Upper lobe of left lung (tissue), 6 donors: ENCODE measurements at regions not wholly inside any gene's neighbourhood (a gene's known extent, or its start where the extent isn't known, plus 50 kb on each side); places are given as distances from the start of the nearest gene placed in this dataset.

Source experiments
- ATAC-seq, 2 donors: fragments of 200-7000 bp; cut with Tn5 transposase; one replicate each; pipeline ENCODE4 v1.9.1; 2022; ENCODE audit warnings: mild to moderate bottlenecking in 2 of 2, moderate library complexity in 2 of 2; ENCODE audit not compliant: low FRiP score in 2 of 2
- DNase-seq, 2 donors: peaks; one replicate each; pipeline ENCODE4 v3.0.0-alpha.2; 2019 to 2020
- H3K27ac ChIP-seq, 4 donors: fragments of 200-600 bp; sonication (generic); one replicate each; pipeline ENCODE4 v1.5.1; 2016 to 2019
- H3K27me3 ChIP-seq, 4 donors: fragments of 200-600 bp; sonication (generic); one replicate each; pipeline ENCODE4 v1.5.1; 2017 to 2019
- H3K36me3 ChIP-seq, 4 donors: fragments of 200-600 bp; sonication (generic); one replicate each; pipeline ENCODE4 v1.5.1; 2016 to 2019
- H3K4me1 ChIP-seq, 4 donors: fragments of 200-600 bp; sonication (generic); one replicate each; pipeline ENCODE4 v1.5.1; 2018 to 2019
- H3K4me3 ChIP-seq, 4 donors: fragments of 200-600 bp; sonication (generic); one replicate each; pipeline ENCODE4 v1.5.1; 2017 to 2019; ENCODE audit warnings: mild to moderate bottlenecking in 2 of 4, moderate library complexity in 1 of 4
- H3K9me3 ChIP-seq, 4 donors: fragments of 200-600 bp; sonication (generic); one replicate each; pipeline ENCODE4 v1.5.1; 2018 to 2019
- EP300 ChIP-seq, 4 donors: sonication (generic); formaldehyde crosslinking; IDR thresholded peaks; one replicate each; pipeline ENCODE4 v1.5.1; 2017; ENCODE audit warnings: antibody characterized with exemption in 4 of 4, control low read depth in 2 of 4
- POLR2A ChIP-seq, 4 donors: fragments of 450-650 bp; IDR thresholded peaks; one replicate each; pipeline ENCODE4 v1.5.1; 2016 to 2017; ENCODE audit warnings: antibody characterized with exemption in 4 of 4, mild to moderate bottlenecking in 2 of 4
- POLR2AphosphoS5 ChIP-seq, 2 donors: sonication (generic); formaldehyde crosslinking; IDR thresholded peaks; one replicate each; pipeline ENCODE4 v1.5.1; 2017; ENCODE audit warnings: antibody characterized with exemption in 2 of 2
- WGBS, 2 donors: methylation state at CpG; one replicate each; pipeline ENCODE4 v1.1.5; 2017 to 2018; 5-methylcytosine and 5-hydroxymethylcytosine counted together
- TF ChIP-seq, protein P1 (sequence below), 6 experiments: fragments of 450-650 bp in 4 of 6; fragments of 200-600 bp in 2 of 6; sonication (generic) in 2 of 6; IDR thresholded peaks; one replicate each; pipeline ENCODE4 v1.5.1; 2016 to 2019; ENCODE audit warnings: antibody characterized with exemption in 6 of 6
- donor health status: DM: no; HTN: no; CAD: no; lungs with moderate emphysema.
- donor health status: DM: no; HTN: yes; CAD: no; lungs with severe emphysema.

DNA sequence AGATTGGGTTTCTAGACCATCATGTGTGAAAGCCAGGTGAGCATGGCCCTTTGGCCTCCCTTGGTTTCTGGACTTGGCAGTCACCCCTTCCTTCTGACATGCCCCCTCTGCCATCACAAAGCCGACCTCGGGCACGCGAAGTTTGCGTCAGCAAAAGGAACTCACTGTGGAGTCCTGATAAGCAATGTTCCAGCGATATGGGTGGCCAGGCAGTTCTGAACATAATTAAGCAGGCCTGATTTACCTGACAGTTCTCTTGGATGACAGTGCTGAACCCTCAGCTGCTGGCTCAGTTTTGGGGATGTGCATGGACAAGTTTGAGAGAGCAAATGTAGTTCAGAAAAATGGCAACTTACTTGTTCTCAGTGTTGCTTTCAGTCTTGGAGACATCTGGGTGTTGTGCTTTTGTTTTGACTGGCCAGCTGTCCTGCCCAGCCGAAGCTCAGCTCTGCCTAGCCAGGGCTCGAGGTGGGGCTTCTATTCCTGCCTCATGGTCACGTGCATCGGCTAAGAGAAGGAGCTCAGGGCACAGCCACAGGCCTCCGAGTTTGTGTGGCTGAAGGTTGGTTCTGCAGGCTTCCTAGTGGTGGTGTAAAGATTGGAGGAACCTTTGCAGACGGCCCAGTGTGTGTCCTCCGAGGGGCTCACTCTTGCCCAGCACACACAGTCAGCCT, 78.3 kb downstream of the CLDN34 start:
- no peak for ATAC-seq
- Histone ChIP-seq H3K9me3 (no peaks in the 10 kb centered on the region), H3K27me3 (no peaks in the 10 kb centered on the region), H3K4me3 (no peak overlapping the region), H3K27ac (peak overlapping the region in 3 of 4 donors; percentile 15 to 77 (median 71)), H3K36me3 (no peaks in the 10 kb centered on the region), H3K4me1 (peaks cover 19 to 31% (median 24%) of the 10 kb centered on the region in 4 donors)
- WGBS, 2 donors: 69% methylated on average over 13 of the region's 13 CpGs; no CpG with 5 or more reads in 1 of the 2 donors
- DNase-seq: no peak
- TF ChIP-seq POLR2A (IDR thresholded peaks at IDR 0.05): no peak
- TF ChIP-seq EP300 (IDR thresholded peaks at IDR 0.05): peak in 2 of 4 donors; percentile 11 to 33

DNA sequence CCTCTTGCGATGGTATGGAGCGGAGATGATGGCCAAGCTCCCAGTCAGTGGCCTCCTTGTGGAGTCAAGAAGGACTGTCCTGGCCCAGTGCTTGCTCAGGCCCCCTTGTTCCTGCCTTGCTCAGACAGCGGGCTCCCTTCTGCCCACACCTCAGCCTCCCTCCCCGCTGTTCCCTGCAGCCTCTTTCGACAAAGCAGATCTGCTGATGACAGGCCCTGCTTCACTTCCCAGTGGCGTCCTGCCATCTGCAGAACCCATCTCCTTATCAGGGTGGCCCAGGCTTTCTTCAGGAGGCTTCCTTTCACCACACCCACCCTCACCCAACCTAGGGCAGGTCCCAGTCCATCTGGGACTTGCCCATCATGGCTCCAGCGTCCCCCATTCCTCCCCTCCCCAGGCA, 80.0 kb downstream of the CLDN34 start:
- Histone ChIP-seq H3K27ac (peak overlapping the region; percentile 49 to 77 (median 60)), H3K4me3 (no peak overlapping the region), H3K36me3 (no peaks in the 10 kb centered on the region), H3K27me3 (no peaks in the 10 kb centered on the region), H3K9me3 (no peaks in the 10 kb centered on the region), H3K4me1 (peaks cover 20 to 48% (median 27%) of the 10 kb centered on the region in 4 donors)
- WGBS, 2 donors: 69% methylated on average over 7 of the region's 7 CpGs; no CpG with 5 or more reads in 1 of the 2 donors
- DNase-seq: no peak
- peak in 1 of 2 donors; percentile 60 for TF ChIP-seq POLR2AphosphoS5 (IDR thresholded peaks at IDR 0.05)
- TF ChIP-seq POLR2A (IDR thresholded peaks at IDR 0.05): no peak
- TF ChIP-seq EP300 (IDR thresholded peaks at IDR 0.05): peak in 1 of 4 donors; percentile 56
- TF ChIP-seq, protein P1, sequence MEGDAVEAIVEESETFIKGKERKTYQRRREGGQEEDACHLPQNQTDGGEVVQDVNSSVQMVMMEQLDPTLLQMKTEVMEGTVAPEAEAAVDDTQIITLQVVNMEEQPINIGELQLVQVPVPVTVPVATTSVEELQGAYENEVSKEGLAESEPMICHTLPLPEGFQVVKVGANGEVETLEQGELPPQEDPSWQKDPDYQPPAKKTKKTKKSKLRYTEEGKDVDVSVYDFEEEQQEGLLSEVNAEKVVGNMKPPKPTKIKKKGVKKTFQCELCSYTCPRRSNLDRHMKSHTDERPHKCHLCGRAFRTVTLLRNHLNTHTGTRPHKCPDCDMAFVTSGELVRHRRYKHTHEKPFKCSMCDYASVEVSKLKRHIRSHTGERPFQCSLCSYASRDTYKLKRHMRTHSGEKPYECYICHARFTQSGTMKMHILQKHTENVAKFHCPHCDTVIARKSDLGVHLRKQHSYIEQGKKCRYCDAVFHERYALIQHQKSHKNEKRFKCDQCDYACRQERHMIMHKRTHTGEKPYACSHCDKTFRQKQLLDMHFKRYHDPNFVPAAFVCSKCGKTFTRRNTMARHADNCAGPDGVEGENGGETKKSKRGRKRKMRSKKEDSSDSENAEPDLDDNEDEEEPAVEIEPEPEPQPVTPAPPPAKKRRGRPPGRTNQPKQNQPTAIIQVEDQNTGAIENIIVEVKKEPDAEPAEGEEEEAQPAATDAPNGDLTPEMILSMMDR (IDR thresholded peaks at IDR 0.05): peak in 1 of 6 experiments; percentile 25
- no peak for ATAC-seq

DNA sequence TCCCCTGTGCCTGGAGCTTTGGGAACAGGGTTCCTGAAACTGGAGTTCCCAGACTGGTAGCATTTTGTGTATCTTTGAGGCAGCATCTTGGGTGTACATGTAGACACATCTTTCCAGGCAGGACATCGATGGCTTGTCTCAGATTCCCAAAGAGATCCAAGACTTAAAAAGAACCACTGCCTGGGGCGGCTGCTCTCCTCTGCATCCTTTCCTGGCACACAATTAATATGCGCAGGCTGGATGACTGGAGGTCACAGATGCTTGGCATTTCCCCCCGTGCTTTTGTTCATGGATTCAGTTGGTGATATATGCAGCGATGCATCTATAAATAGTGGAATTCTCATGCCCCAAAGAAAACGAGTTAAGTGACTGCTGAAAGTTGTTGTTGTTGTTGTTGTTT, 80.5 kb downstream of the CLDN34 start:
- TF ChIP-seq POLR2AphosphoS5 (IDR thresholded peaks at IDR 0.05) (no peak), EP300 (IDR thresholded peaks at IDR 0.05) (no peak), POLR2A (IDR thresholded peaks at IDR 0.05) (no peak)
- TF ChIP-seq, protein P1 (IDR thresholded peaks at IDR 0.05): no peak
- Histone ChIP-seq H3K27ac (peak overlapping the region; percentile 49 to 77 (median 62)), H3K4me1 (peaks cover 23 to 51% (median 30%) of the 10 kb centered on the region in 4 donors), H3K4me3 (no peak overlapping the region), H3K9me3 (no peaks in the 10 kb centered on the region), H3K27me3 (no peaks in the 10 kb centered on the region), H3K36me3 (no peaks in the 10 kb centered on the region)
- ATAC-seq: no peak
- 62 to 71% methylated on average over 4 to 6 of the region's 6 CpGs for WGBS, 2 donors
- no peak for DNase-seq

DNA sequence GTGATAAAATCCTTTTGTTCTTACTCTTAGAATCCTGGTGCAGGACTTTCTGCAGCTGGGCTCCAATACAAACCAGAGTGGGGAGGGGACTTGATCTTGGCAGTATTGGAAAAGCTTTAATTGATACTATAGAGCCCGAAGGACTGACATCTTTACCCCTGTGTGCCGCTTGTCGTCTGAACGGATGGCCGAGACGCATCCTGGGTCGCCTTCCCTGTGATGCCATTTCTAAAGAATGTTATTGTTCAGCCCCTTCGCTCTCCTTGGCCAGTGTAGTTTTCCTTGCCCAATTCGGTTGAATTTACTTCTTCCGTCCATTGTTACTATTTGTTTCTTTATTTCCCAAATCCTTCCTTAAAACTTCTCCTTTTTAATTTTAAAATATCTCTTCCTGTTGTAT, 80.9 kb downstream of the CLDN34 start:
- peak overlapping the region; percentile 49 to 77 (median 62) for H3K27ac ChIP-seq
- WGBS, 2 donors: 35 to 49% methylated on average over 10 of the region's 10 CpGs

DNA sequence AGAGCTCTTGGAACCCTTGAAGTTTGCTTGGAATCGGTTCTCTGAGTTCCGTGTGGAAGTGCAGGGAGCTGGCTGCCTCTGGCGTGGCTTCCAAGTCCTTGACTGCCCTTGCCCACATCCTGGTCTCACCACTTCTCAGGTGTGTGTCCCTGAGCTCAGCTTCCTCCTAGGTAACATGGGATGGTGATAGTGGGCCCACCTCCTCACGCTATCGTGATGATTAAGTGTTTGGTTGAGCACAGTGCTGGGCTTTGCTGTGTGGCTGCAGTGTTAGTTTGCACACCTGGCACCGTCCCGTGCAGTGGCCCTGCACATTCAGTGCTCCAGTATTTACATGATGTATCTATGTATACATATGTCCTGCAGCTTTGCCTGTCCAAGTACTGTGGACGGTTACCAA, 81.5 kb downstream of the CLDN34 start:
- Histone ChIP-seq H3K36me3 (no peaks in the 10 kb centered on the region), H3K27ac (peak overlapping the region; percentile 40 to 77 (median 62)), H3K4me3 (no peak overlapping the region), H3K27me3 (no peaks in the 10 kb centered on the region), H3K4me1 (peaks cover 23 to 62% (median 35%) of the 10 kb centered on the region in 4 donors), H3K9me3 (no peaks in the 10 kb centered on the region)
- WGBS, 2 donors: 53 to 60% methylated on average over 4 to 8 of the region's 8 CpGs
- ATAC-seq: peak; percentile 28 to 35
- TF ChIP-seq POLR2AphosphoS5 (IDR thresholded peaks at IDR 0.05) (peak in 1 of 2 donors; percentile 29), POLR2A (IDR thresholded peaks at IDR 0.05) (peak in 1 of 4 donors; percentile 18), EP300 (IDR thresholded peaks at IDR 0.05) (peak in 2 of 4 donors; percentile 13 to 63)
- TF ChIP-seq, protein P1 (IDR thresholded peaks at IDR 0.05): no peak
- DNase-seq: peak in 1 of 2 donors; percentile 74

More for the DNA sequence above, 80.9 kb downstream of the CLDN34 start:
- Histone ChIP-seq H3K4me3 (no peak overlapping the region), H3K36me3 (no peaks in the 10 kb centered on the region), H3K27me3 (no peaks in the 10 kb centered on the region), H3K9me3 (no peaks in the 10 kb centered on the region), H3K4me1 (peaks cover 23 to 56% (median 32%) of the 10 kb centered on the region in 4 donors)
- DNase-seq: no peak
- ATAC-seq: no peak
- TF ChIP-seq POLR2AphosphoS5 (IDR thresholded peaks at IDR 0.05) (no peak), EP300 (IDR thresholded peaks at IDR 0.05) (no peak), POLR2A (IDR thresholded peaks at IDR 0.05) (no peak)
- TF ChIP-seq, protein P1 (IDR thresholded peaks at IDR 0.05): no peak
